GM18868 (cell line): ENCODE measurements at regions not wholly inside any gene's neighbourhood (a gene's known extent, or its start where the extent isn't known, plus 50 kb on each side); places are given as distances from the start of the nearest gene placed in this dataset.

Experiments used
- ATAC-seq: cut with Tn5 transposase; IDR thresholded peaks from one replicate; pipeline ENCODE4 v1.9.1; 2021; ENCODE audit warnings: mild to moderate bottlenecking, moderate library complexity; ENCODE audit not compliant: unreplicated experiment

- no peak for ATAC-seq
These were observed 100.1 kb upstream of the ARHGEF9 start for GRCh38 chrX:63884821-63885790.

DNA sequence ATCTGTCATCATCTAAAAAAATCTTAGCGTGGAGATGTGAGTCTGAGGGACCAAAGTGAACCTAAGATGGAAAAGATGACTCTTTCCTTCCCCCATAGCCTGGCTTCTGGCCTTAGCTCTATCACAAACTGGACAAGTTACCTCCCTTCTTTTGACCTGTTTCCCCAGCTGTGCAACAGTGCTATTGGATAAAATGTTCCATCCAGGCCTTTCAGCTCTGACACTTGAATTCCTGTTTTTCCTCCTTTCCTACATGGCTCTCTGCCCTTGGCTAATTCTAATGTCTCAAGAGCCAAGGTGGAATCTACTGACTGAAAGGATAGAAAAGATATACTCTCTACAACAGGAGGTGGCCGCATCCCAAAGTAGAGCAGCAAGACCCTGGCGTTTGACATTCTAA, 84.5 kb upstream of the ARHGEF9 start:
- ATAC-seq: no peak

DNA sequence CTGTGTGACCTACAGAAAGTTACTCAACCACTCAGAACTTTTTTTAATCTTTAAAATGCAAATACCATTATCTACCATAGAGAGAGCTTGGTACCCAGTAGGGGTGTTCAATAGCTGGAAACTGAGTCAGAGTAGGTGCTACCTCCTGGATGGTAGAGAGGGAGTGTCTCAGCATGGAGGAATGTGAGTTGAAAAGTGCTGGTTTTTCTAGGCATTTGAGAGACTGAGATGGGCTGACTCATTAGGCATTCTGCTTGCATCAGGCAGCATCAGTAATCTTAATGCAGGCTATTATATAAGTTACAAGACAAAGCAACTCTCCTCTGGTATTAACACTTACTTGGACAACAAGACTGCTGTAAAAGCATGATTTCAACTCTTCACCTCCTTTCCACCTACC, 70.9 kb upstream of the ARHGEF9 start:
- no peak for ATAC-seq

DNA sequence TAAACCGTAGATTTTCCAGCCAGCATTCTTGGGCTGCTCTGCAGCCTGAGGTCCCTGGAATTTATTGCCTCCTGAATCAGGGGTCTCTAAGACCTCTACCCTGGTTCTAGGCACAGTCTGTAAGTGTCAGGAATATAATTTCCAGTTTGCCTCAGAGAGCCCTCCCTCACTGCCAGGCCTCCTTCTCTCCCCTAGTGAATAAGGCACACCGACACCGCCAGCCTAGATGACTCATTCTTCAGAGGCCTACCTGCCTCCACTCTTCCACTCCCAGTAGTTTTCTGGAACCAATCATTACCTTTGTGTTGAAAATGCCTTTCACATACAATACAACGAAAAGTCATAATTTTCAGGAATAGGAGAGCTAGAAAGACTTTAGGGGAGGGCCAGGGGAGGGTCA, 50.3 kb upstream of the ARHGEF9 start:
- no peak for ATAC-seq
